GM19395 (cell line): ENCODE measurements at regions not wholly inside any gene's neighbourhood (a gene's known extent, or its start where the extent isn't known, plus 50 kb on each side); places are given as distances from the start of the nearest gene placed in this dataset.

Source experiments
- ATAC-seq: cut with Tn5 transposase; IDR thresholded peaks from one replicate; pipeline ENCODE4 v1.9.1; 2021; ENCODE audit warnings: mild to moderate bottlenecking, moderate library complexity; ENCODE audit not compliant: unreplicated experiment

DNA sequence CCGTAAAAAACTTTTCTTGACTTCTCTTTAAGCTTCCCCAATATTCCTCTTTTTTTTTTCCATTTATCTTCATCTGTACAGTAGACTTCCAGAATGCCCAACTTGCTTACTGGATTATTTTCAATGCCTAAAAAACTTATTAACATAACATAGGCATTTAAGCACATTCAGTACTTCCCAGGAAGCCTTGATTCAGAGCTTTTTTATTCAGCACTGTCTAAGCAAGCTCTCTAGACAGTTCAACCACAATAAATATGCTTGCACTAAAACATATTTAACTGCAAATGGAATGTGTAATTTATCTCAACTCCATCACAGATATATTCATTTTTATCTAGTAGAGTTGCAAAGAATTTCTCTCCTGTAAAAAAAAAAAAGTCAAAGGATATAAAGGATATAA is 997.8 kb downstream of the ARAP2 start:
- ATAC-seq, result no peak

DNA sequence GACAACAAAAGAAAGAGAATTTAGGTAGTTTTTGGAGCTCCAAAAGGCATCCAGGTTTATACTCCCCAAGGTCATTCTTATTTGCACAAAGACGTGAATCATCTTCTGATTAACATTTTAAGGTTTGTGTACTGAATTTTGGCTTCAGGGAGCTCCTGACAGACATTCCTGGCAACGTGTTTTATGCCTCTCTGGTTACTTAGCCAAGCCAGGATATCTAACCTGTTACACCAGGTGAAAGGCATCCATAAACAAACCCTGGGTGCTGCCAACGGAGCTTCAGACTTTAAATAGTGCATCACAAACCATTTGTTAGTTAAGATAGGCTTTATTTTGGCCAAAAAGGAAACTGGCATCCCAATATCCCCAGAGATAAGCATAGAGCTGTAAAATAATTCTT is 997.3 kb downstream of the ARAP2 start:
- ATAC-seq, result no peak

DNA sequence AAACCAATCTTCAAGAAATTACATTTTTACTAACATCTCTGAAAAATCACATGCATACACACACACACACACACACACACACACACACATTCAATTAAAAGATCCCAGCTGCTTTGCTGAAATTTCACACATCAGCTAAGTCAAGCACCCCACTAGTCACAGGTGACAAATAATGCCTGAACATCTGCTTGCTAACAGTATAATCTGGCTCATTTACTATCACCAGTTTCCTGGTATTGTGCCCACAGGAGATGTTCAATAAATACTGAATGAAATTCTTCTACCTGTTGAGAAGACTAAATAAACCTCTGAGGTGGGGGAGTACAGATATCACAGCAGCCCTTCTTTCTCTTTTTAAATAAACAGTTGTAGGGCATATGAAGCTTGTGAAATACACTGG is 994.0 kb downstream of the ARAP2 start:
- no peak for ATAC-seq

DNA sequence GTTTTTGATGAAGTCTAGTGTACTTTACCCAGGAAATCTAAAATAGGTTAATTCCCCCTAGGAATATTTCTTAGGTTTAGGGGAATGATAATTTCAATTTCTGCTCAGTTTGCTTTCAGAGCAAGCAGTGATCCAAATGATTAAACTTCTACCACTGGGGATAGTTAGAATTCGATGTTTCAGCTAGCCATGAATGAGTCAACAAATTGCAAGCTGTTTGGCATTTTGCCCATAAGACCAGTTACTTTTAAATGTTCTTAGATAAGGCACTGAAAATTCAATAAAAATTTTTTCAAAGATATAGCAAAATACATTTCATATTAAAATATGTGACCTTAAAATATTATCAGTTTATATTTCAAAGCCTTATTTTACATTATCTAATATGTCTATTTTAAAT is 993.6 kb downstream of the ARAP2 start:
- no peak for ATAC-seq

DNA sequence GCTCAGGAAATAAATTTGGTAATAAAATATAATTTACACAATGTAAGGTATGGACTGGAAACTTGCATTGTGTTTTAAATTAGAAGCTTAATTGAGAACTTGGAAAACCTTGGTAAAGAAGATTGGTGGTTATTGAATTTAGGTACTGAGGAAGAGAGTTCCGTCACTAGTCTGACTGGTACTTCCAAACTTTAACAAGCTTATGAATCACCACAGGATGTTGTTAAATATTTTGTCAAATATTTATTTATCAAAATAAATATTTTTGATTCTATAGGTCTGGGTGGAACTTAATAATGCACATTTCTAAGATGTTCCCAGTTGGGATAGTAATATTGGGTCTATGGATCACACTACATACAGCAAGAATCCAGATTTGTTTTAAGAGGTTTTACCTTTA is 992.2 kb downstream of the ARAP2 start:
- no peak for ATAC-seq

DNA sequence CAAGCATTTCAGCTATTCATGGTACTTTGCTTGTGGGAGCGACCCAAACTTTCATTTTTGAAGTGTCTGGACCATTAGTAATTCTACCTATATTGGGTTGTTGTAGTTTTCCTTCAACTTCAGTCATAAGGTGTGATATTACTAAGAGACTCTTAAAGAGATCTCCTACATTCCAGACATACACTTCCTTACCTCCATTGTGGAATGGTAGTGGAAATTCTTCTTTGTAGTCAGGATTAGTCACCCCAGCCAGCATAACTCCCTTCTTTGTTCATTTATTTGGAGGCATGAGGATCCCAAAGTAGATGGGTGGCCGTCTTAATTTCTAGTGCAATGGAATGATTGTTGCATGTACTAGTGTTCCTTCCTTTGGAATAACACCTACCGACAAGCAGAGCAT is 991.4 kb downstream of the ARAP2 start:
- ATAC-seq, result no peak

DNA sequence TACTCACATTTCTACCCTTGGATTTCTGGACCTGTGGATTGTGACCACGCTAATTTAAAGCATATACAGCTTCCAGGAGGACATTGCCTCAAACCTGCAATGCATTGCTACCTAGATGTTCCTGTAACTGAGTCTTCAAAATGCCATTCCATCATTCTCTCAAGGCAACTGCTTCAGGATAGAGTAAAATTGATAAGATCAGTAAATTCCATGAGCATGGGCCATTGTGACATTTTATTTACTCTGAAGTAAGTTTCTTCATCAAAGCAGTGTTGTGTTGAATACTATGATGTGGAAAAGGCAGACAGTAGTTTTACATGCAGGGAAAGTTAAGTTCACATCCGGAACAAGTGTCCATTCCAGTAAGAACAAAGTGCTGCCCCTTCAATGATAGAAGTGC is 991.0 kb downstream of the ARAP2 start:
- no peak for ATAC-seq

DNA sequence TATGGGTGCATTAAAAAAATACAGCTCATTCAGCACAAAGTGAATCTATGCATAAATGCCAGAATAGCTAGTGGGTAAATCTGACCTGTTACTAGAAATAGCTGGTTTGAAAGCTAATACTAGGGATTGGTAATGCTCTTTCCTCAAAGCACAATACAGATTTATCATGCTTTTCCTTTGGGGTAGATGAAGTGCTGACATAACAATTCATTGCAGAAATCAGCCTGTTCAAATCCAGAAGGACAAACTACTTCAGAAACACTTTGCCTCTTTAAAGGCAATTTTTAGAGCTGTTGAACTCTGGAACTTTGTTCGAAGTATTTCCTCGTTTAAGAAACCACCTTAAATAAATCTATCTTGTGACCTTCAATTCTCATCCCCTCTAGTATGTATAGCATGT is 957.9 kb downstream of the ARAP2 start:
- no peak for ATAC-seq

DNA sequence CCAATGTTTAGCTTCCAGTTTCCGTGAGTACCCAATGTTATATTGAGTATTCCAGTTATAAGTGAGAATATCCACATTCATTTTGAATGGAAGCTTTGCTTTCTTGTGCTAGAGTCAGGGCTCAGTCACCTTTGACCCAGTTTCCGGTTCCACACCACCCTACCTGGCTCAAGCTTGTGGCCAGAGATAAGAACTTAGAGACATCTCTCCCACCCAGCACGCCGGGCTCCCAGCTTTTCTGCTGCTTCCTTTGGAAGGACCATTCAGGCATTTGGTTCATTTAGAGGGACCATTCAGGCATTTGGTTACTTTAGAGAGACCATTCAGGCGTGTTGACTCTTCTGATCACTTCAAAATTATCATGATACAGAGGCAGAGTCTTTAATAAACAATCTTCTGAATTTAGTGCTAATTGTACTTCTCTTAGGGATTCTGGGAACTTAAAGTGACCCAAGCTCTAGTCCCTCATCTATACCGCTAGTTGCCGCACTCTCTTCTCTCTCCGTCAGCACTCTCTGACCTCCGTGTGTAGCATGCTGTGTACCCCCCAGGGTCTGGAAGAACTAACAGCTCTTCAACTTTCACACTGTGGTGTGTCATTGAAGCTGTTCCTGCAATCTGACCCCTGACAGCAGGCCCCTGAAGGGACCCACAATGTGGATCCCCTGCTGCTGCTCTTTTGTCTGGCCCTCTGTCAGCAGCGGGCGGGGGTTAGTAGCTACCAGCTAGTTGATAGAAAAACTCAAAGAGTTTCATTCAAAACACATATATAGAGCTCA is 943.1 kb downstream of the ARAP2 start:
- no peak for ATAC-seq

DNA sequence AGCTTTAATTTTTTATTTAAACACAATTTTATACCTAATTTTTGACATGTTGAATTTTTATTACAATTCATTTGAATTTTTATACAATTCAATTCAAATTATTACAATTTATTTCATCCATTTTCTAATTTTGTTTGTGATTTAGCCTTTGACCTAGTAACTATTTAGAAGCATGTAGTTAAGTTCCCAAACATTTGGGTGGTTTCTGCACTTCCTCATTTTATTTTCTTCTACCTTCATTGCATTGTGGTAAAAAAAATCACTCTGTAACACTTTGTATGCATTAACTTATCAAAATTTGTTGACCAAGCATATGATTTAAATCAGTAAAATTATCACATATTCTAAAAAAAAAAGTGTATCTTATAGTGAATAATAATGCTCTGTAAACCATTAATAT is 928.9 kb downstream of the ARAP2 start:
- no peak for ATAC-seq

DNA sequence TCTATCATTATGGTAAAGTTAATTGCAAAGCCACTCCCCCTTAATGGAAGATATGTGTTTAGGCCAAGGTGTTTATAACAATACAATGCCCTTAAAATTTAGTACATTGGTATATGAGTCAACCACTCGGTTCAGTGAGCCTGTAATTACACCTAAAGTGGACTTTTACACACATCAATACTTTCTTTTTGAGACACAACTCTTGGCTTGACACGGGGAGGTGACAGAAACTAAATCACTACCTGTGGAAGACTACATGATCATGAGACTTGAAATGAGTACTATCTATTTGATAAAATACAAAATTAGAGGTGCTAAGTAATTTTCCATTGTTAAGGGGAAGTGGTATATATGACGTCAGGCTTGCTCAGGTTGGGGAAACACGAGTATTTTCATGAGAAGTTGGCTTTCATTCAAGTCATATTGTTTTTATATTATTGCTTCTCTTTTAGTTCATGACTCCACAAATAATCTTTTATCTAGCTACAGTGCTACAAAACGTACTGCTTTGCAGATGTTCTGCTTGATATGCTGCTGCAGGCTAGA is 918.3 kb downstream of the ARAP2 start:
- no peak for ATAC-seq

DNA sequence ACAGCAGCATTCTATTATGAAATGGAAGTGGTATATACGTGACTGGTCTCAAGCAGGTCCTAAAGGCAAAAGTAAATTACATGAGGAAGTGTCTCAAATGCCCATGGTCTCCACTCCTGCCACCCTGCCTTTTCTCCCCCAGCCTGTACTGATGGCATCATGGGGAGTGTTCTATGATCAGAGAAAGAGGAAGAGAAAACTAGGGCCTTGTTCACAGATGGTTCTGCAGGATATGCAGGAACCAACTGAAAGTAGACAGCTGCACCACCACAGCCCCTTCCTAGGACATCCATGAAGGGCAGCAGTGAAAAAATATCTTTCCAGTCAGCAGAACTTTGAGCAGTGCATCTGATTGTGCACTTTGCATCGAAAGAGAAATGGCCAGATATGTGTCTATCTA is 901.5 kb downstream of the ARAP2 start:
- ATAC-seq, result no peak

DNA sequence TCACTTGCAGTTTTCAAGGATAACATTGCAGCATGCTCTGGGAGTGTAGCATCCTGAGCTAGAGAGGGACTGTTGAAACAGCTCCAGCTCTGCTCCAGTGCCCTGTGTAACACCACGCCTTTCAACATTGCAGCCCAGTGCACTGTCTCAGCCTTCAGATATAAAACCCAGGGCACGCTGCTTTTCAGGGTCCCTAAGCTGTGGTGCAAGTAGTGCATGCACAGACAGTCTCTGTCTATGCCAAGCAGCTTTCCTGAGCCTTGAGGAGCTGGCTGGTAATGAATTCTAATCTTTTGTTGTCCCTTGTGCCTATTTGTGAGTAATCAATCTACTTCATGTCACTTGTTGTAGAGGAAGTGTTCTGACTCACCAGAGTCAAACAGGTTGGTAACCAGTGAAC is 897.0 kb downstream of the ARAP2 start:
- no peak for ATAC-seq

DNA sequence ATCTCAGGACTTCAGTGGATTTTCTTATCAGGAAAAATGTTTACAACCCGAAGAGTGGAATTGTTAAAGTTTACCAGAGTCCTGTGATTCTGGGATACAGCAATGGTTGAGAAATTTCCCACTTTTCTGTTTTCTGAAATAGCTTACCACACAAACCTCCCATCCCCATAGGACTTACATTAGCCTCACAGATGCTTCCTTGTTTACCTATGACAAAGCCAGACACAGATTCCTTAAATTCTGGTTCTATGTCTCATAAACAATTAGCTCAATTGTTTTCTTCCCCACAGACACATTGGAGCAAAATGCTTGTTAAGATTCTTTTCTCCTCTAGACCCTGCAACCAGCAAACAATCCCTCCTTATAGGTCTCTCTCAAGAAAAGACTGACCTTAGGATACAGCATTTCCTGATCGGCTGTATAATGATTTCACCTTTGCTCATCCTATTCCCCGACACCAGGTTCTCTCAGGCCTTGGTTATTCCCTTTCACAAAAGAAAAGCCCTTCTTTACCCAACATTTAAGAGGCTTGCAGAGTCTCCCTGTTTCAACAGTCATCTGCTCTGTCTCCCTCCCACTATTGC is 886.2 kb downstream of the ARAP2 start:
- ATAC-seq, result no peak

DNA sequence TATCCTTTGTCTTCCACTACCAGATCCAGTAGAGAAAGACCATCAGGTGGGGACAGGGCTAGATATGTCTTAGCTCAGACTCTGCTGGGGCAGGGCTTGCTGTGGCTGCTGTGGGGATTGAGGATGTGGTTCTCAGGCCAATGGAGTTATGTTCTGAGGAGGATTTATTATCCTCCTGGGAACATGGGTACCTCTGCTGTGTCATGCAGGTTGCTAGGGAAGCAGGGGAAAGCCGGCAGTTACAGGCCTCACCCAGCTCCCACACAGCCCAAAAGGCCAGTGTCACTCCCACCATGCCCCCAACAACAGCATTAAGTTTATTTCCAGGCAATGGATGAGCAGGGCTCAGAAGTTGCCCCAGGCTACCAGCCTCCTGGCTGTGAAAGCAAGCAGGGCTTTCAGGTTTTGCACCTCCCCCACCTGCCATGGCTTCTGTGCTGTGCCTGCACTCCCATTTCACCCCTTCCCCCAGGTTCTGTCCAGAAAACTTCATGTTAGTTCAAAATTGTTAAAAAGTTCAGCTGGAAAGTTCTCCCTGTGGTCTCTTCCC is 879.9 kb downstream of the ARAP2 start:
- no peak for ATAC-seq

DNA sequence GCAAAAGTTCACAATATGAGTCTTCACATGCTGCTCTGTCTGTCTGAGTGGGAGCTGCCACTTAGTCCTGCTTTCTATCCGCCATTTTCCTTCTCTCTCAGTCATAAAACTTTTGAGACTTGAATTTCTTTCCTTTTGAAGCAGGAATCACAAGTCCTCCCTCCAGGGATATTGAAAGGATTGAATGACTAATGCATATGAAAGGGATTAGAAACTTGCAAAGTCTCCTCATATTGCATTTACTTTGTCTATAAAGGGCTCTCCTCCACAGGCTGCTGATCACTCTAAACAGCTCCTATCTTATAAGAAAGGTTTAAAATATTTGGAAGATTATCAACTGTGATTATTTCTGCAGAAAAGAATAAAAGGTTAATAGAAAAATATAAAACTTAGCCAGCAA is 879.1 kb downstream of the ARAP2 start:
- no peak for ATAC-seq

DNA sequence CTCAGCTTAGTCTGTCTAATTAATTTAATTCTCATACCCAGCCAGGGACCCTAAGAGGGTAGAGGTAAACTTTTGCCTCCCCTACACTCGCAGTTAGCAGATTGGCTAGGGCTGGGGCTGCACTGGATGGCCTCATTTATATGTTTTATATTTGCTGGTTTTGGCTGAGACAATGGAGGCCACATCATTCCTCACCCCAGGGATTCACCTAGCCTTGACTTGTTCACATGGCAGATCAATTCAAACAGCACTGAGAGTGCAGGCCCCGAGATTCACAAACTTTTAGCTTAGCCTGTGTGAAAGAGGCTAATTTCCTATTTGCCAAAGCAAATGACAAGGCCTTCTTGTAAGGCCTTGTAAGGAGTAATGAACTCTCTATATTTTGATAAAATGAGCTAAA is 844.4 kb downstream of the ARAP2 start:
- no peak for ATAC-seq

DNA sequence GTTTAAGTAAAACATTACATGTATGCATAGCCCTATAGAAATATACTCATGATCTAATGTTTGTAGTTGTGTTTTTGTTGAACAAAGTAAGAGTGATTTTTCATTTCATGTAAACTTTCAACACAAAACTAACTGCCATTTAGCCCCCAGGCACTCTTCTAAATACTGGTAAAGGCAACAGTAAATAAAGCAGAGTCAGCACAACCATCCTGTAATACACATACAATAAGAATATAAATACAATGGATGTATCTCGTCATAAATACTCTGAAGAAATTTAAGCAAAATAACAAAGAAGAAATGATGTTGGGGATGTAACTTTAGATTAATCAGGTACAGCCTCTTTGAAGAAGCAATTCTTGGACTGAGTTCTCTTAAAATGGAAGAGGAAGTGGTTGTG is 821.2 kb downstream of the ARAP2 start:
- no peak for ATAC-seq

DNA sequence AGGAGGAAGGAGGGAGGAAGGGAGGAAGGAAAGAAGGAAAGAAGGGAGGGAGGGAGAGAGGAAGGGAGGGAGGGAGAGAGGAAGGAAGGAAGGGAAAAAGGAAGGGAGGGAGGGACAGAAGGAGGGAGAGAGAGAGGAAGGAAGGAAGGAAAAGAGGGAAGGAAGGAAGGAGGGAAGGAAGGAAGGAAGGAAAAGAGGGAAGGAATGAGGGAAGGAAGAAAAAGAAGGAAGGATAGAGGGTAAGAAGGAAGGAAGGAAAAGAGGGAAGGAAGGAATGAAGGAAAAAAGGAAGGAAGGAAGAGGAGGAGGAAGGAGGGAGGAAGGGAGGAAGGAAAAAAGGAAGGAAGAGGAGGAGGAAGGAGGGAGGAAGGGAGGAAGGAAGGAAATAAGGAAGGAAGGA is 796.8 kb downstream of the ARAP2 start:
- no peak for ATAC-seq

DNA sequence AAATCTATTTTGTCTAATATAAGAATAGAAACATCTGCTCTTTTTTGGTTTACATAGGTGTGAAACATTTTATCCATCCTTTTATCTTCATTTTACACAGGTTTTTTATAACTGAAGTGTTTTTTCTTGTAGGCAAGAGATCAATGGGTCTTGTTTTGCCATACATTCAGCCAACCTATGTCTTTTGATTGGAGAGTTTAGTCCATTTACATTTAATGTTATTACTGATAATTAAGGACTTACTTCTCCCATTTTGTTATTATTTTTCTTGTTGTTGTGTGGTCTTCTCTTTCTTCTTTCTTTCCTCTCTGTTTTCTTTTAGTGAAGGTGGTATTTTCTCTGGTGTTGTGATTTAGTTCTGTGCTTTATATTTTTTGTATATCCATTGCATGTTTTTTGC is 785.3 kb downstream of the ARAP2 start:
- no peak for ATAC-seq

DNA sequence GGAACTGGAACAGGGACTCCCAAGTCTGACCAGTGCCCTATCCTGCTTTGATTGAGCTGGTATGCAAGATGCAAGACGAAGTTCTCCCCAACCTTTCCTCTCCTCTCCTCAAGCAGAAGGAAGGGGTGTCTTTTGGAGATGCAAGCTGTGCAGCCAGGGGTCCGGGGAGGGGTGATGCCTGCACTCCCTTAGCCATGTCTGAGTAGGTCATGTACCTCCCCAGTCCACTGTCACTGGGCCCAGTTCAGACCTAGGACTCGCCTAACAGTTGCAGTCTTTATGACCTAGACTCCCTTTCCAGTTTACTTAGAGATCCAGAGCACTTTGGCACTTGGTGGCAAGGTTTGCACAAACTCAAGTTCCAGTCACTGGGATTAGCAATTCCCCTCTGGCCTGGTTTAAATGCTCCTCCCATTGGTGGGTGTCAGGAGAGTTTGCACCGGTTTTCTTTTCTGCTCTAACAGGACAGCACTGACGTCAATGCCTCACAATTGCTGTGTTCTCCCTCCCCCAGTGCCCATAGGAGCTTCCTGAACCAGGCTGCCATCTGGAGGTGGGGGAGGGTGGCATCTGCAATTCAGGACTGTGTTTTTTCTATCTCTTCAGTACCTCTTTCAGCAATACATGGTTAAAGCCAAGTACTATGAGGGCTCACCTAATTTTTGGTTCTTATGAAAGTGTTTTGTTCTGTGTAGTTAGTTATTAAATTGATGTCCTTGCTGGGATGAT is 782.2 kb downstream of the ARAP2 start:
- ATAC-seq, result no peak
